ENCODE measurements at regions not wholly inside any gene's neighbourhood (a gene's known extent, or its start where the extent isn't known, plus 50 kb on each side); places are given as distances from the start of the nearest gene placed in this dataset.

GRCh38 chr4:28482580-28483270, 1622.1 kb downstream of the STIM2 start:
- TF ChIP-seq NFXL1 (IDR thresholded peaks at IDR 0.05; ENCODE audit: borderline replicate concordance) (no peak), ESRRA (IDR thresholded peaks at IDR 0.05; ENCODE audit: low read length) (no peak)
- Histone ChIP-seq H3K4me1 (ENCODE audit: control insufficient read depth, insufficient read depth, low read length) (no peaks in the 10 kb centered on the region), H2AFZ (ENCODE audit: control insufficient read depth, low read depth, low read length) (no peak overlapping the region), H3K9ac (ENCODE audit: control insufficient read depth, insufficient read depth, low read length) (no peak overlapping the region), H3K4me3 (no peak overlapping the region), H3K9me3 (replicated peaks; ENCODE audit: control insufficient read depth, insufficient read depth, low read length) (no peaks in the 10 kb centered on the region), H3K79me2 (ENCODE audit: control insufficient read depth, insufficient read depth, low read length) (no peaks in the 10 kb centered on the region), H3K27ac (ENCODE audit: control insufficient read depth, insufficient read depth) (no peak overlapping the region), H3K27me3 (replicated peaks in 1 of 2; ENCODE audit: control insufficient read depth in 2 of 2, insufficient read depth in 2 of 2, low read length in 1 of 2) (no peaks in the 10 kb centered on the region), H3K36me3 (ENCODE audit: control insufficient read depth in 2 of 2, insufficient read depth in 2 of 2, low read length in 1 of 2) (no peaks in the 10 kb centered on the region), H4K20me1 (ENCODE audit: control insufficient read depth, insufficient read depth) (no peaks in the 10 kb centered on the region), H3K4me2 (ENCODE audit: control insufficient read depth, insufficient read depth) (no peak overlapping the region)
- intact Hi-C loops (cut with micrococcal nuclease; ENCODE audit: unreplicated experiment) (no loop called here), in situ Hi-C loops (cut with MboI) (no loop called here)
- ATAC-seq: no peak
- ChIA-PET RAD21 (ENCODE audit: unreplicated experiment) (no interaction called here), SMC1A (ENCODE audit: uncharacterized antibody, unreplicated experiment) (interaction anchor here (0.6 to 1.2 kb wide), 3 partner anchors 54 to 798 kb away, joined by 3 to 4 read pairs (median 3); no protein-coding TSS in a partner anchor), POLR2A (no interaction called here), CTCF (no interaction called here)
- no TSS peak for BruUV-seq (replicated peaks)
- DNase-seq (ENCODE audit: low read depth, low spot score): no peak
- 6% methylated on average over 7 of the region's 7 CpGs for WGBS (ENCODE audit: insufficient coverage, insufficient replicate concordance, low lambda C conversion rate, missing lambda C conversion rate)
- no peak for FAIRE-seq

- SMC1A ChIA-PET (ENCODE audit: uncharacterized antibody, unreplicated experiment): interaction anchor here (0.5 kb wide), 1 partner anchor 835 kb away, joined by 3 read pairs; no protein-coding TSS in a partner anchor
- POLR2A ChIA-PET: no interaction called here
- H3K27me3 ChIP-seq (replicated peaks in 1 of 2; ENCODE audit: control insufficient read depth in 2 of 2, insufficient read depth in 2 of 2, low read length in 1 of 2): no peaks in the 10 kb centered on the region
- no peak for DNase-seq (ENCODE audit: low read depth, low spot score)
- no peaks in the 10 kb centered on the region for H3K36me3 ChIP-seq (ENCODE audit: control insufficient read depth in 2 of 2, insufficient read depth in 2 of 2, low read length in 1 of 2)
- in situ Hi-C loops (cut with MboI) (no loop called here), intact Hi-C loops (cut with micrococcal nuclease; ENCODE audit: unreplicated experiment) (no loop called here)
- ATAC-seq: no peak
- H3K27ac ChIP-seq (ENCODE audit: control insufficient read depth, insufficient read depth): no peak overlapping the region
- H3K79me2 ChIP-seq (ENCODE audit: control insufficient read depth, insufficient read depth, low read length): no peaks in the 10 kb centered on the region
- H3K4me2 ChIP-seq (ENCODE audit: control insufficient read depth, insufficient read depth): no peak overlapping the region
- H3K9ac ChIP-seq (ENCODE audit: control insufficient read depth, insufficient read depth, low read length): no peak overlapping the region
- CTCF ChIA-PET: no interaction called here
- no peaks in the 10 kb centered on the region for H4K20me1 ChIP-seq (ENCODE audit: control insufficient read depth, insufficient read depth)
- H3K9me3 ChIP-seq (replicated peaks; ENCODE audit: control insufficient read depth, insufficient read depth, low read length): no peaks in the 10 kb centered on the region
- no peak overlapping the region for H2AFZ ChIP-seq (ENCODE audit: control insufficient read depth, low read depth, low read length)
- BruUV-seq (replicated peaks): no TSS peak
- no peak for TF ChIP-seq ZNF207 (IDR thresholded peaks at IDR 0.05; ENCODE audit: borderline replicate concordance)
- TF ChIP-seq NKRF (conservative IDR thresholded peaks at IDR 0.05): no peak
- H3K4me3 ChIP-seq: no peak overlapping the region
- no peaks in the 10 kb centered on the region for H3K4me1 ChIP-seq (ENCODE audit: control insufficient read depth, insufficient read depth, low read length)
- WGBS (ENCODE audit: insufficient coverage, insufficient replicate concordance, low lambda C conversion rate, missing lambda C conversion rate): 24% methylated on average over 1 of the region's 1 CpG
- no peak for FAIRE-seq
- RAD21 ChIA-PET (ENCODE audit: unreplicated experiment): no interaction called here
Observed at GRCh38 chr4:28488021-28488420, 1627.4 kb downstream of the STIM2 start.

All from GM12878 (cell line).